GM12874 (cell line): ENCODE measurements at regions not wholly inside any gene's neighbourhood (a gene's known extent, or its start where the extent isn't known, plus 50 kb on each side); places are given as distances from the start of the nearest gene placed in this dataset.

Source experiments
- TF ChIP-seq, protein P1 (sequence below): IDR thresholded peaks from 2 replicates; pipeline ENCODE4 v1.5.1; 2011; ENCODE audit warnings: low read depth, mild to moderate bottlenecking, control low read depth, low read length, moderate library complexity; ENCODE audit not compliant: insufficient read depth

DNA sequence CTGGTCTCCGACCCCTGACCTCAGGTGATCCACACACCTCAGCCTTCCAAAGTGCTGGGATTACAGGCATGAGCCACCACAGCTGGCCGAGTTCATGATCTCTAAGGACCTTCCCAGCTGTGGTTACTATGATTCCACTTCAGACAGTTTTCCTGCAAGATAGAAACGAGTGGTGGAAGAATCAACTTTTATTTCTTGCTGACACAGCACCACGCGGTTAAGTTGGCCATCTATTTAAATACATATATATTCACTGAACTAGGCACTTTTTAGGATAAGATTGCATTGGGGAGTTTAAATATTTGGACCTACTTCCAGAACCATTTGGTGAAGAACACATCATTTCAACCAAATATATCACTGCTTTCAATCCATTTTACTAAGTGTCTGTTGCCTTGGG, 213.4 kb downstream of the TBX5 start:
- TF ChIP-seq, protein P1, sequence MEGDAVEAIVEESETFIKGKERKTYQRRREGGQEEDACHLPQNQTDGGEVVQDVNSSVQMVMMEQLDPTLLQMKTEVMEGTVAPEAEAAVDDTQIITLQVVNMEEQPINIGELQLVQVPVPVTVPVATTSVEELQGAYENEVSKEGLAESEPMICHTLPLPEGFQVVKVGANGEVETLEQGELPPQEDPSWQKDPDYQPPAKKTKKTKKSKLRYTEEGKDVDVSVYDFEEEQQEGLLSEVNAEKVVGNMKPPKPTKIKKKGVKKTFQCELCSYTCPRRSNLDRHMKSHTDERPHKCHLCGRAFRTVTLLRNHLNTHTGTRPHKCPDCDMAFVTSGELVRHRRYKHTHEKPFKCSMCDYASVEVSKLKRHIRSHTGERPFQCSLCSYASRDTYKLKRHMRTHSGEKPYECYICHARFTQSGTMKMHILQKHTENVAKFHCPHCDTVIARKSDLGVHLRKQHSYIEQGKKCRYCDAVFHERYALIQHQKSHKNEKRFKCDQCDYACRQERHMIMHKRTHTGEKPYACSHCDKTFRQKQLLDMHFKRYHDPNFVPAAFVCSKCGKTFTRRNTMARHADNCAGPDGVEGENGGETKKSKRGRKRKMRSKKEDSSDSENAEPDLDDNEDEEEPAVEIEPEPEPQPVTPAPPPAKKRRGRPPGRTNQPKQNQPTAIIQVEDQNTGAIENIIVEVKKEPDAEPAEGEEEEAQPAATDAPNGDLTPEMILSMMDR: no peak

DNA sequence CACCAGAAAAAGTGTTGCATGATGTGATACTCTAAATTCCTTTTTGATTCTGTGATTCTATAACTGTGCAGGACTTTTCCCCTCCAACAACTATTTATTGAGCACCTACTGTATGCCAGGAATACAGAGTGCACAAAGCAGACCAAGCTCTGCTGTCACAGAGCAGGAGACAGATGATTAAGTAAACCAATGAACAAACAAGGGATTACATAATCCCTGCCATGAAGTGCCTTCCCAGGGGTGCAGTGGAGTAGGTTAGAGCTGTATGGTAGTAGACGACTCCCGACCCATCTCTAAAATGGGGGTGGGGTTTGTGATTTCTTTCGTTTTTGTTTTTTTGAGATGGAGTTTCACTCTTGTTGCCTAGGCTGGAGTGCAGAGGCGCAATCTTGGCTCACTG, 213.9 kb downstream of the TBX5 start:
- TF ChIP-seq, protein P1: no peak

DNA sequence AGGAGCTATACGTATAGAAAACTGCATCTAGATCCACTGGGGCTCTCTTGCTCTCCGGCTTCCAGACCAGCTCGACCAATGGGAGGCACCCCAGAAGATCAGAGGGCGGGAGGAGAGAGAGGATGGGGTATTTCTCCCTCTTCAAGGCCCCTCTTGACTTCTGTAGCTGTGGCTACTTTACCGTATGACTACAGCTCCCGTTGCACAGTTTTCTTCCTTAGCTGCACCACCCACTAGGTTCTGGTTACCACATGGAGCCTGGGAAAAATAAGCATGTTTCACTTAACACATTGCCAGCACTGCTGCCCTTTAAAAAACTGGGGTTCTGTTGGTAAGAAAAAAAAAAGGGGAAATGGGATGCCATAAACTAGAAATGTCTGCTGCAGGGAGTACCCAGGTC, 214.4 kb downstream of the TBX5 start:
- TF ChIP-seq, protein P1: no peak

DNA sequence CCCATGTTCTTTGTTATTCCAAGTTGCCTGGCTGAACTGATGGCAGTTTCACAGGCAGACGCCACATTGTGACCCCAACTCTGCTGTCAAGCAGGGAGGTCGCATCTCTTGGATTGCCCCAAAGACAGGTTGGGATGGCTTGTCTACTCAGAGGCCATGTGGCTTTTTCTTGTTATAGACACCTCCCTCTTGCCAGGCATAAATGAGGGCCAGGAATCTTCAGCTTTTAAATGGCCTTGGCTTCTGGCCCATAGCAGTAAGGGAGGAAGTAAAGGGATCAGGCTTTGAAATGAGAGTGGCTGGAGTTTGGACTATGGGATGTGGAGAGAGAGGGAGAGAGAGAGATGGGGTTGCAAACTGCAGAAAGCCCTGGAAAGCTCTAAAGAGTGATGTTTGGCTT, 215.0 kb downstream of the TBX5 start:
- TF ChIP-seq, protein P1: no peak

DNA sequence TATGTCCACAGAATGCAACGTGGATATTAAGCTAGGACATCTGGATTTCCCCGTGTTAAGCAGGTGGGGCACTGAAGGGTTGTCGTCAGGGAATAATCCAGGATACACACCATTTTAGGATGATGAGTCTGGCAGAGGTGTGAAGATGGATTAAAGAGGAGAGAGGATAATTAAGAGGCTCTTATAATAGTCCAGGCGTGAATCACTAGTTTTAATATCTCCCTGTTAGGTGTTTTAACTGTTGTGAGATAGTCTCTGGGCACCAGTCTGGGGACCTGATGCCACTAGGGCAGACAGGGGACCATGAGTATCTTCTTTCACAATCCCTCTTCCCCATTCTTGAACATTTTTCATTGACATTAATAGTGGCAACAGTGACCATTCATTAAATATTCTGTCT, 216.7 kb downstream of the TBX5 start:
- TF ChIP-seq, protein P1: no peak

DNA sequence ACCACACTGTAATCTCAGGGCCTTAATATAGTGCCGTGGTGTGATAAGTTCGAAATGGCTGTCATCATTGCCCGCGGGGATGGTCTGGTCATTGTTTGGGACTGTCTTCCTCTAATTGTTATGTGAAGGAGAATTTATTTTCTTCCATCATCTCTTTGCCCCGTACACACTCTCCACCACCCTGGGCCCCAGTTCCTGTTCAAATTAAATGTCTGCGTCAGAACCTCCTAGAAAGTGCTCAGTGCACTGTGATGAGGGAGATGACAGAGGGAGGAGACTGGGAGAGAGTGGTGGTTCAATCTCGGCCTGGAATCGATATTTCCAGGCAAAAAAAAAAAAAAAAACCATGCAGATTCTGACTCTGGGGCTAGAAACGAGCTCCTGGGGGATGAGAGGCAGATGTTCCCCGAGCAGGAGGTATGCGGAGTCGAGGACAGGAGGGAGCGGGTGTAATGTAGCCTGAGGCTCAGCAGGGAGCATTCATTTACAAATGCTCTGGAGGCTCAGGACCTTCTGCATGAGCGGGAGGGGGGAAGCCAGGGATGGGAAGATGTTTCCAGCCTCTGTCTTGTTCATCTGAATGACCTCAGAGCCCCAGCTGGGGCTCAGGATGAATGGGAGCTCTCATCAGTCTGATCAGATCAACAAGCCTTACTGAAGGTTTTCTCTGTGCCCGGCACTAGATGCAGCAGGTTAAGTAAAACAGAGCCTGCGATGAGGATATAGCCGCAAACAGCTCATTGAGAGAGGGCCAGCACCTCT, 219.5 kb downstream of the TBX5 start:
- TF ChIP-seq, protein P1: no peak

DNA sequence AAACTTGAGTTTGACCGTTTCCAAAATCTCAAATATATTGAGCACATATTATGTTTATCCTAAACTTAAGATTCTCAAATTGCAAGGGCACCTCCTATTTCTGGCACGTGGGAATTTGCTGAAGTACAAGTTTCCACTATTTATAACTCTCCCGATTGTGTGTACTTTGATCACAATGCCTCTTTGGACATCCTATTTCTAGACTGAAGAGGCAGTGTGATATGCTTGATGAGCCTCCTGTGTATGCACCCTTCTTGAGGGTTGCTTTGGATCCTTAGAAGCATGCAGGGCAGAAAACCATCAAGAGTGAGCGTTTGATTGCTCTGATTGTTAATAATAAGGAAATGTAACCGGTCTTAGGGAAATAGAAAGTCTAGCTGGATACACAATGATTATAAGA, 218.9 kb upstream of the RBM19 start:
- TF ChIP-seq, protein P1: no peak
